H1 (cell line): ENCODE measurements at regions not wholly inside any gene's neighbourhood (a gene's known extent, or its start where the extent isn't known, plus 50 kb on each side); places are given as distances from the start of the nearest gene placed in this dataset.

ENCODE experiments used
- CTCF ChIA-PET: fragments of 300-600 bp; sonication (Branson Sonifier 250); formaldehyde crosslinking; loops from one replicate; lab custom pipeline; 2021; ENCODE audit not compliant: partially characterized antibody; lab: Charles Lee
- POLR2A ChIA-PET: fragments of 300-600 bp; sonication (Branson Sonifier 250); formaldehyde crosslinking; loops from one replicate; lab custom pipeline; 2021; ENCODE audit warnings: inconsistent platforms; ENCODE audit not compliant: partially characterized antibody; lab: Charles Lee
- DNase-seq, 2 experiments: peaks; one replicate each; pipeline versions ENCODE4 v3.0.0 to v3.0.0-alpha.2; 2010 to 2022; ENCODE audit warnings: low spot score in 2 of 2, low read depth in 1 of 2, mixed read lengths in 1 of 2
- FAIRE-seq: peaks from 2 replicates; lab custom pipeline; 2011; peaks lifted over from hg19 to GRCh38; lab: Jason Lieb, UNC
- H2AFZ ChIP-seq: 2 replicates; pipeline ENCODE4 v1.8.1; 2012; ENCODE audit warnings: low read length, inconsistent platforms
- H2AK5ac ChIP-seq: 2 replicates; pipeline ENCODE4 v1.6.1; 2013; ENCODE audit warnings: low read depth, low read length
- H2BK120ac ChIP-seq: replicated peaks from 2 replicates; pipeline ENCODE3; 2013; ENCODE audit warnings: low read depth, low read length, inconsistent platforms
- H2BK12ac ChIP-seq: 2 replicates; pipeline ENCODE4 v1.6.1; 2013; ENCODE audit warnings: low read depth, low read length
- H2BK15ac ChIP-seq: 2 replicates; pipeline ENCODE4 v1.6.1; 2013; ENCODE audit warnings: low read length
- H2BK20ac ChIP-seq: 2 replicates; pipeline ENCODE4 v1.6.1; 2013; ENCODE audit warnings: low read length
- H2BK5ac ChIP-seq: 2 replicates; pipeline ENCODE4 v1.6.1; 2013; ENCODE audit warnings: low read depth, low read length
- H3K14ac ChIP-seq: 2 replicates; pipeline ENCODE4 v1.6.1; 2013; ENCODE audit warnings: inconsistent platforms; ENCODE audit not compliant: insufficient read length
- H3K18ac ChIP-seq: 2 replicates; pipeline ENCODE4 v1.6.1; 2013; ENCODE audit warnings: low read length; ENCODE audit errors: extremely low read depth
- H3K23ac ChIP-seq: 2 replicates; pipeline ENCODE4 v1.6.1; 2013; ENCODE audit warnings: inconsistent platforms; ENCODE audit not compliant: insufficient read length
- H3K23me2 ChIP-seq: 2 replicates; pipeline ENCODE4 v1.6.1; 2013; ENCODE audit warnings: low read depth, low read length
- H3K27ac ChIP-seq: 2 replicates; pipeline ENCODE4 v1.6.1; 2011; ENCODE audit warnings: low read depth, low read length, inconsistent platforms
- H3K27me3 ChIP-seq, 4 experiments: replicated peaks in 1 of 4; 1 replicate in 1 of 4; 2 replicates in 3 of 4; pipeline versions ENCODE4 v1.6.1 to v1.8.1; 2011 to 2013; ENCODE audit warnings: low read length in 3 of 4, mild to moderate bottlenecking in 3 of 4, inconsistent platforms in 2 of 4, mixed read lengths in 2 of 4, moderate library complexity in 1 of 4; ENCODE audit not compliant: control insufficient read depth in 3 of 4, insufficient read depth in 3 of 4; ENCODE audit errors: extremely low read depth in 1 of 4
- H3K36me3 ChIP-seq, 4 experiments: 2 replicates each; pipeline versions ENCODE4 v1.6.1 to v1.8.1; 2011 to 2013; ENCODE audit warnings: mild to moderate bottlenecking in 4 of 4, low read length in 3 of 4, moderate library complexity in 2 of 4, control low read depth in 1 of 4, inconsistent platforms in 1 of 4; ENCODE audit not compliant: insufficient read depth in 4 of 4, control insufficient read depth in 2 of 4
- H3K4ac ChIP-seq: replicated peaks from 2 replicates; pipeline ENCODE3; 2013; ENCODE audit warnings: low read length, low read depth, mixed read lengths, inconsistent platforms; ENCODE audit not compliant: insufficient read length
- H3K4me1 ChIP-seq, 4 experiments: replicated peaks in 1 of 4; 1 replicate in 1 of 4; 2 replicates in 3 of 4; pipeline versions ENCODE4 v1.6.1 to v1.8.1; 2011 to 2013; ENCODE audit warnings: low read length in 3 of 4, inconsistent platforms in 2 of 4, mixed read lengths in 1 of 4; ENCODE audit not compliant: insufficient read depth in 4 of 4, control insufficient read depth in 3 of 4
- H3K4me2 ChIP-seq, 2 experiments: 2 replicates each; pipeline versions ENCODE4 v1.6.1 to v1.8.1; 2011 to 2013; ENCODE audit warnings: low read depth in 2 of 2, low read length in 2 of 2, control low read depth in 1 of 2, inconsistent platforms in 1 of 2, mild to moderate bottlenecking in 1 of 2; ENCODE audit not compliant: insufficient read depth in 1 of 2
- H3K4me3 ChIP-seq, 4 experiments: fragments of 200-600, 300-600 bp in 1 of 4; sonication (generic), shearing (Covaris generic), sonication (Bioruptor Twin) in 1 of 4; 2 replicates each; pipeline versions ENCODE4 v1.5.1 to v1.8.1; 2011 to 2016; ENCODE audit warnings: low read length in 4 of 4, low read depth in 3 of 4, control low read depth in 2 of 4, inconsistent platforms in 2 of 4, mild to moderate bottlenecking in 2 of 4, mixed read lengths in 1 of 4, moderate library complexity in 1 of 4; ENCODE audit not compliant: insufficient read depth in 2 of 4; ENCODE audit errors: extremely low read depth in 1 of 4
- H3K56ac ChIP-seq: replicated peaks from 2 replicates; pipeline ENCODE3; 2013; ENCODE audit warnings: low read depth, mild to moderate bottlenecking, mixed read lengths, low read length, inconsistent platforms; ENCODE audit not compliant: insufficient read length
- H3K79me1 ChIP-seq: 2 replicates; pipeline ENCODE4 v1.6.1; 2013; ENCODE audit warnings: low read depth, low read length, control low read depth
- H3K79me2 ChIP-seq, 2 experiments: 2 replicates each; pipeline versions ENCODE4 v1.6.1 to v1.8.1; 2012 to 2013; ENCODE audit warnings: low read length in 2 of 2, mild to moderate bottlenecking in 2 of 2, inconsistent platforms in 1 of 2; ENCODE audit not compliant: insufficient read depth in 2 of 2, control insufficient read depth in 1 of 2
- H3K9ac ChIP-seq, 4 experiments: replicated peaks in 1 of 4; 1 replicate in 1 of 4; 2 replicates in 3 of 4; pipeline versions ENCODE4 v1.6.1 to v1.8.1; 2011 to 2013; ENCODE audit warnings: low read depth in 3 of 4, low read length in 3 of 4, control low read depth in 2 of 4, mild to moderate bottlenecking in 2 of 4, moderate library complexity in 2 of 4, inconsistent platforms in 1 of 4; ENCODE audit errors: extremely low read depth in 1 of 4
- H3K9me3 ChIP-seq, 2 experiments: 2 replicates each; pipeline versions ENCODE4 v1.6.1 to v1.8.1; 2012 to 2013; ENCODE audit warnings: mild to moderate bottlenecking in 2 of 2, moderate library complexity in 2 of 2, control low read depth in 1 of 2, inconsistent platforms in 1 of 2, low read depth in 1 of 2, low read length in 1 of 2, mixed read lengths in 1 of 2; ENCODE audit not compliant: insufficient read depth in 2 of 2
- H4K20me1 ChIP-seq, 2 experiments: replicated peaks in 1 of 2; 2 replicates each; pipeline versions ENCODE3 to v1.8.1; 2011 to 2013; ENCODE audit warnings: inconsistent platforms in 2 of 2, low read length in 2 of 2, mild to moderate bottlenecking in 1 of 2; ENCODE audit not compliant: insufficient read depth in 2 of 2, control insufficient read depth in 1 of 2
- H4K5ac ChIP-seq: 2 replicates; pipeline ENCODE4 v1.6.1; 2013; ENCODE audit warnings: low read length, low read depth, mixed read lengths, inconsistent platforms; ENCODE audit not compliant: insufficient read length
- H4K8ac ChIP-seq: 2 replicates; pipeline ENCODE4 v1.8.0; 2013; ENCODE audit warnings: mild to moderate bottlenecking, moderate library complexity, low read length, inconsistent platforms; ENCODE audit not compliant: insufficient read depth; ENCODE audit errors: extremely low read depth
- H4K91ac ChIP-seq: replicated peaks from 2 replicates; pipeline ENCODE3; 2013; ENCODE audit warnings: low read length, mixed read lengths, inconsistent platforms; ENCODE audit not compliant: insufficient read length
- ASH2L ChIP-seq: fragments of 200-600, 300-600 bp; sonication (generic); IDR thresholded peaks from one replicate; pipeline ENCODE4 v1.7.1; 2017; ENCODE audit warnings: low read length
- CBX5 ChIP-seq: fragments of 300-800, 300-1000 bp; sonication (generic); IDR thresholded peaks from 2 replicates; pipeline ENCODE4 v1.7.1; 2016; ENCODE audit warnings: antibody characterized with exemption, low read length, low read depth
- EP300 ChIP-seq, 2 experiments: IDR thresholded peaks; 1 replicate in 1 of 2; 2 replicates in 1 of 2; pipeline ENCODE4 v1.6.1; 2011 to 2012; ENCODE audit warnings: low read depth in 2 of 2, low read length in 2 of 2, mild to moderate bottlenecking in 2 of 2, borderline replicate concordance in 1 of 2, inconsistent platforms in 1 of 2, moderate library complexity in 1 of 2
- RAD21 ChIP-seq, 2 experiments: IDR thresholded peaks in 1 of 2; conservative IDR thresholded peaks in 1 of 2; 2 replicates each; pipeline ENCODE4 v1.6.1; 2011; ENCODE audit warnings: low read depth in 2 of 2, low read length in 2 of 2, improper control_type of control experiment in 1 of 2, inconsistent platforms in 1 of 2, mild to moderate bottlenecking in 1 of 2, moderate library complexity in 1 of 2
- RFX5 ChIP-seq: IDR thresholded peaks from 2 replicates; pipeline ENCODE4 v1.6.1; 2011; ENCODE audit warnings: low read depth, low read length, improper control_type of control experiment, borderline replicate concordance
- WGBS, 2 experiments: shearing (Covaris generic) in 1 of 2; methylation state at CpG; one replicate each; pipeline versions ENCODE4 v1.1.6 to v1.1.7; 2013 to 2015; ENCODE audit warnings: low lambda C conversion rate in 2 of 2, mixed read lengths in 2 of 2, inconsistent platforms in 1 of 2, low coverage in 1 of 2, missing lambda C conversion rate in 1 of 2; ENCODE audit not compliant: insufficient replicate concordance in 2 of 2, insufficient coverage in 1 of 2, insufficient read length in 1 of 2; ENCODE audit errors: extremely low coverage in 1 of 2, missing lambda C conversion rate in 1 of 2; 5-methylcytosine and 5-hydroxymethylcytosine counted together

DNA sequence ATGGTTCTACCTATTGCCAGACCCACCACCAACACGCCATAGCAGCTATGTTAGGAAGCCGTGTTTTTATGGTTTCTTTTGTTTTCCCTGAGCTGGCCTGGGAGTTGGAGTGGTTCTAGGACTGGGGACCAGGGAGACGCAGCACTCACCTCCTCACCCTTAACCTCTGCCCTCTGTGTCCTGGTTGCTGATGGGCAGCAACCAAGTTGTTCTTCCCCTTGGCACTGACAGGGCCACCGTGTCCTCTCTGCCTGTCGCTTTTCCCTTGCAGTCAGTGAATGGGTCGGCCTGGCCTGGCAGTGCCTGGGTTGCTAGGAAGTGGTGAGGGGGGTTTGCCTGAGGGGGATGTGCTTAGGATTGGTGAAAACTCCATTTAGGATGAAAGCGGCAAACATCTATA, 197.1 kb upstream of the GATA6 start:
- no peak for FAIRE-seq
- POLR2A ChIA-PET = no interaction called here

More for the DNA sequence above, 197.1 kb upstream of the GATA6 start:
- no peaks in the 10 kb centered on the region for H3K23me2 ChIP-seq
- H4K91ac ChIP-seq = no peak overlapping the region
- no peaks in the 10 kb centered on the region for H3K27me3 ChIP-seq
- H3K23ac ChIP-seq = no peak overlapping the region
- H3K4me3 ChIP-seq = no peak overlapping the region
- no peaks in the 10 kb centered on the region for H3K36me3 ChIP-seq
- no peak overlapping the region for H2AFZ ChIP-seq
- H2BK120ac ChIP-seq = no peak overlapping the region
- no peak overlapping the region for H3K4ac ChIP-seq
- no peak overlapping the region for H2BK20ac ChIP-seq
- no peak overlapping the region for H3K14ac ChIP-seq
- no peak overlapping the region for H3K18ac ChIP-seq
- H2BK12ac ChIP-seq = no peak overlapping the region
- H4K5ac ChIP-seq = no peak overlapping the region
- H2BK15ac ChIP-seq = no peak overlapping the region
- H3K56ac ChIP-seq = no peak overlapping the region
- H3K79me1 ChIP-seq = no peaks in the 10 kb centered on the region
- 87% methylated on average over 7 of the region's 7 CpGs; no CpG with 5 or more reads in 1 of the 2 experiments for WGBS, 2 experiments
- H2AK5ac ChIP-seq = no peak overlapping the region
- no peaks in the 10 kb centered on the region for H3K79me2 ChIP-seq
- DNase-seq = no peak
- H3K9ac ChIP-seq = no peak overlapping the region
- H3K4me1 ChIP-seq = no peaks in the 10 kb centered on the region
- H2BK5ac ChIP-seq = no peak overlapping the region
- TF ChIP-seq RAD21 (IDR thresholded peaks at IDR 0.05 in 1 of 2, conservative IDR thresholded peaks at IDR 0.05 in 1 of 2; ENCODE audit: low read depth in 2 of 2, low read length in 2 of 2) (no peak), ASH2L (no peak), RFX5 (no peak), EP300 (IDR thresholded peaks at IDR 0.05; ENCODE audit: borderline replicate concordance in 1 of 2, low read depth in 2 of 2, low read length in 2 of 2) (no peak), CBX5 (no peak)
- no peak overlapping the region for H4K8ac ChIP-seq
- CTCF ChIA-PET = interaction anchor here (0.7 kb wide), 1 partner anchor 16 kb away, joined by 3 read pairs; no protein-coding TSS in a partner anchor
- H4K20me1 ChIP-seq = no peaks in the 10 kb centered on the region
- no peak overlapping the region for H3K4me2 ChIP-seq
- H3K27ac ChIP-seq = no peak overlapping the region
- no peaks in the 10 kb centered on the region for H3K9me3 ChIP-seq
